ENCODE measurements at regions not wholly inside any gene's neighbourhood (a gene's known extent, or its start where the extent isn't known, plus 50 kb on each side); places are given as distances from the start of the nearest gene placed in this dataset.

GRCh38 chr5:85140471-85140870 is 755.8 kb upstream of the EDIL3 start:
- ChIA-PET POLR2A (no interaction called here), RAD21 (ENCODE audit: unreplicated experiment) (no interaction called here), SMC1A (ENCODE audit: uncharacterized antibody, unreplicated experiment) (no interaction called here), CTCF (no interaction called here)
- H4K20me1 ChIP-seq (ENCODE audit: control insufficient read depth, insufficient read depth), result no peaks in the 10 kb centered on the region
- no TSS peak for BruUV-seq (replicated peaks)
- DNase-seq (ENCODE audit: low read depth, low spot score) (no peak), FAIRE-seq (no peak), ATAC-seq (no peak)
- no peaks in the 10 kb centered on the region for H3K9me3 ChIP-seq (replicated peaks; ENCODE audit: control insufficient read depth, insufficient read depth, low read length)
- H3K4me1 ChIP-seq (ENCODE audit: control insufficient read depth, insufficient read depth, low read length), result no peaks in the 10 kb centered on the region
- no peaks in the 10 kb centered on the region for H3K79me2 ChIP-seq (ENCODE audit: control insufficient read depth, insufficient read depth, low read length)
- H2AFZ ChIP-seq (ENCODE audit: control insufficient read depth, low read depth, low read length), result no peak overlapping the region
- no peaks in the 10 kb centered on the region for H3K27me3 ChIP-seq (replicated peaks in 1 of 2; ENCODE audit: control insufficient read depth in 2 of 2, insufficient read depth in 2 of 2, low read length in 1 of 2)
- in situ Hi-C loops (cut with MboI), result no loop called here
- intact Hi-C loops (cut with micrococcal nuclease; ENCODE audit: unreplicated experiment), result no loop called here
- no peak overlapping the region for H3K27ac ChIP-seq (ENCODE audit: control insufficient read depth, insufficient read depth)
- H3K4me3 ChIP-seq, result no peak overlapping the region
- no peaks in the 10 kb centered on the region for H3K36me3 ChIP-seq (ENCODE audit: control insufficient read depth in 2 of 2, insufficient read depth in 2 of 2, low read length in 1 of 2)
- TF ChIP-seq IKZF2 (IDR thresholded peaks at IDR 0.05) (no peak), MYB (IDR thresholded peaks at IDR 0.05; ENCODE audit: borderline replicate concordance, low read depth, low read length) (no peak), SREBF1 (IDR thresholded peaks at IDR 0.05; ENCODE audit: low read length) (no peak), ZNF687 (IDR thresholded peaks at IDR 0.05) (no peak), TBL1XR1 (IDR thresholded peaks at IDR 0.05; ENCODE audit: low read depth, low read length) (no peak), HSF1 (IDR thresholded peaks at IDR 0.05; ENCODE audit: low read depth, low read length) (no peak), POLR2AphosphoS2 (IDR thresholded peaks at IDR 0.05; ENCODE audit: low read depth, low read length) (no peak)
- H3K9ac ChIP-seq (ENCODE audit: control insufficient read depth, insufficient read depth, low read length), result no peak overlapping the region
- no peak overlapping the region for H3K4me2 ChIP-seq (ENCODE audit: control insufficient read depth, insufficient read depth)
